GM12875 (cell line): ENCODE measurements at regions not wholly inside any gene's neighbourhood (a gene's known extent, or its start where the extent isn't known, plus 50 kb on each side); places are given as distances from the start of the nearest gene placed in this dataset.

Source experiments
- H3K4me3 ChIP-seq: one replicate; pipeline ENCODE4 v1.5.1; 2011; ENCODE audit warnings: low read depth, low read length, control low read depth
- TF ChIP-seq, protein P1 (sequence below): IDR thresholded peaks from 2 replicates; pipeline ENCODE4 v1.5.1; 2011; ENCODE audit warnings: low read depth, mild to moderate bottlenecking, control low read depth, inconsistent platforms, low read length, moderate library complexity, borderline replicate concordance; ENCODE audit not compliant: insufficient read depth

DNA sequence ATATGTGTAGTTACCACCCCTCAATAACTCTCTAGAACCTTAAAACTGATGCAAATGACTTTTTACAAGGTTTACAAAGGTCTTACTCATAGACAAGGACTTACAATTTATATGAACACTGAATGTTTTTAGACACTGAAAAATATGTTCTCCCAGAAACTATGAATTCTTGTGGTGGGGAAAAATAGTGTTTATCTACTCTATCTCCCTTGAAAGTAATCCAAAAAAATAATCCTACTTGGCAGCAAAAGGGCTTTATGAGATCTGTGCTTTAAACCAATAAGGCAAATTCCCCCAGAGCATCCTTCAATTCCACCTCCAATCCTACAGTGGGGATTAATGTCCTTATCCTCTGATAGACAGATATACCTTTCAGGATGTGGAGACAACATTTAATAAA, 1984.1 kb upstream of the RAG2 start:
- H3K4me3 ChIP-seq, result no peak overlapping the region
- TF ChIP-seq, protein P1, sequence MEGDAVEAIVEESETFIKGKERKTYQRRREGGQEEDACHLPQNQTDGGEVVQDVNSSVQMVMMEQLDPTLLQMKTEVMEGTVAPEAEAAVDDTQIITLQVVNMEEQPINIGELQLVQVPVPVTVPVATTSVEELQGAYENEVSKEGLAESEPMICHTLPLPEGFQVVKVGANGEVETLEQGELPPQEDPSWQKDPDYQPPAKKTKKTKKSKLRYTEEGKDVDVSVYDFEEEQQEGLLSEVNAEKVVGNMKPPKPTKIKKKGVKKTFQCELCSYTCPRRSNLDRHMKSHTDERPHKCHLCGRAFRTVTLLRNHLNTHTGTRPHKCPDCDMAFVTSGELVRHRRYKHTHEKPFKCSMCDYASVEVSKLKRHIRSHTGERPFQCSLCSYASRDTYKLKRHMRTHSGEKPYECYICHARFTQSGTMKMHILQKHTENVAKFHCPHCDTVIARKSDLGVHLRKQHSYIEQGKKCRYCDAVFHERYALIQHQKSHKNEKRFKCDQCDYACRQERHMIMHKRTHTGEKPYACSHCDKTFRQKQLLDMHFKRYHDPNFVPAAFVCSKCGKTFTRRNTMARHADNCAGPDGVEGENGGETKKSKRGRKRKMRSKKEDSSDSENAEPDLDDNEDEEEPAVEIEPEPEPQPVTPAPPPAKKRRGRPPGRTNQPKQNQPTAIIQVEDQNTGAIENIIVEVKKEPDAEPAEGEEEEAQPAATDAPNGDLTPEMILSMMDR, result no peak

DNA sequence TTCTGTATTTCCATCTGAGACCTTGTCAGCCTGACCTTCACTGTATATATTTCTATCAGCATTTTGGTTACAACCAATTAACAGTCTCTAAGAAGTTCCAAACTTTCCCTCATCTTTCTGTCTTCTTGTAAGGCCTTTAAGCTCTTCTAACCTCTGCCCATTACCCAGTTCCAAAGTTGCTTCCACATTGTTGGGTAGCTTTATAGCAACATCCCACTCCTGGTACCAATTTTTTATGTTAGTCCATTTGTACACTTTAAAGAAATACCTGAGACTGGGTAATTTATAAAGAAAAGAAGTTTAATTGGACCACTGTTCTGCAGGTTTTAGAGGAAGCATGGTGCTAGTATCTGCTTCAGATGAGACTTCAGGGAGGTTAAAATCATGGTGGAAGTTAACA, 1979.7 kb upstream of the RAG2 start:
- TF ChIP-seq, protein P1, result no peak
- no peak overlapping the region for H3K4me3 ChIP-seq

DNA sequence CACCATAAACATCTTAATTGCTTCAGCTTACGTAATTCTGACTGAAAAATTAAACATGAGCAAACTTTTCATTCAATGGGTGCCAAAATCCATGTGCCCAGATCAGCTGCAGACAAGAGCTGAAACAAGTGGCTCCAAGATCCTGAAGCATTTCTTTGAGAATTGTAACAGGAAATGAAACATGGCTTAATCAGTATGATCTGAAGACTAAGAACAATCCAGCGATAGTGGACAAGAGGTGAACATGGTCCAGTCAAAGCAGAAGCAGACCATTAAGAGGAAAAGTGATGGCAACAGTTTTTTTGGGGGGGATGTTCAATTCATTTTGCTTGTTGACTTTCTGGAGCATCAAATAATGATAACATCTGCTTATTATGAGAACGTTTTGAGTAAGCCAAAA, 1964.5 kb upstream of the RAG2 start:
- no peak overlapping the region for H3K4me3 ChIP-seq
- TF ChIP-seq, protein P1, result no peak

DNA sequence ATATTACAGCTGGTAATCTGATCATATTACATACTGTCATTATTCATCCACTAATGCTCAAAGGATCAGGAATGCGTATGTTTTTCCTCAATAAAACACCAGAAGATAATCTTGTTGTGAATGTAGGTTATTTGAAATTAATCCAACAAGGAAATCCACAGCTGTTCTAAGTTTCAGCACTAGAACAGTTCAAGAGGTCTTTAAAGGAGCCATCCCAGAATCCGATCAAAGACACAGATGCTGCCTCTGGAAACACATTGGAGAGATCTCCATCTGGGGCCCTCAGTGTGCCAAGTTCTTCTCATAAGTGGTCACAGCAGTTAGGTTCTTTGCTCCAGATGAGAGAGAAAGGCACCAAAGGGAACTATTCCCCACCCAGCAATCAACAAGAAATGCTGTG, 1955.1 kb upstream of the RAG2 start:
- TF ChIP-seq, protein P1, result no peak
- H3K4me3 ChIP-seq, result no peak overlapping the region

DNA sequence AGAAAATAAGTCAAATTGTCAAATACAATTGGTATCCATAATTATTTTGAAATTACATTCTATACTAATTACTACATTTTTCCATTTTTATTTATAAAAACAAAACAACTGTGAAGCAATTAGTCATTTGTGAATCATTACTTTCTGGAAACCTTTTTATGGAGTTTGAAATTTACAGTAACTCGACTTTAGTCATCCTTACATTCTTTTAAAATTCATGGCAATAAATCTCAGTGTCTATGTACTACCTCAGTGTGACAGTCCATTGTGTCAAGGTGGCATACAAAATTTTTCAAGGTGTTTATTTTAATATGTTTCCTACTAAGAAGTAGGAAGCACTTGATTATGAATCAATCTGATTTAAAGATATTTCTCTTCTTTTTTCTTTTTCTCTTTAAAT, 1949.4 kb upstream of the RAG2 start:
- TF ChIP-seq, protein P1, result no peak

DNA sequence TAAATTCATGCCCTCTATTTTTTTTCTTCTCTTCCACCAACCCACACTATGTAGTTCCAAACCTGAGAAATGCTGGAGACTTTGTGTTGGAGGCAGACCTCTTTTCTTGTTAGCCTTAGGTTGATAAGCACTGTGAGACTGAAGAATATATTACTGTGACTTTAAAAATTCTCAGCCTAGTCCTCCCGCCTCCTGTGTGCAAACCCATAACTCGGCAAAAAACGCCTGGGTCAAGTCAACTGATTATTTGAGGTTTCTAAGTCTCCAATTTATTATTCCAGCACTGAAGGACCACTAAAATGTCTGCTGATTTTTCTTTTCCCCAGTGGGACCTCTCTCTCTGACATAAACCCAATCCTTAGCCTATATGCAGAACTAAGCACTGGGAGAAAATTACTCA, 1946.0 kb upstream of the RAG2 start:
- no peak overlapping the region for H3K4me3 ChIP-seq
- TF ChIP-seq, protein P1, result no peak

More for the DNA sequence above, 1949.4 kb upstream of the RAG2 start:
- H3K4me3 ChIP-seq, result no peak overlapping the region

DNA sequence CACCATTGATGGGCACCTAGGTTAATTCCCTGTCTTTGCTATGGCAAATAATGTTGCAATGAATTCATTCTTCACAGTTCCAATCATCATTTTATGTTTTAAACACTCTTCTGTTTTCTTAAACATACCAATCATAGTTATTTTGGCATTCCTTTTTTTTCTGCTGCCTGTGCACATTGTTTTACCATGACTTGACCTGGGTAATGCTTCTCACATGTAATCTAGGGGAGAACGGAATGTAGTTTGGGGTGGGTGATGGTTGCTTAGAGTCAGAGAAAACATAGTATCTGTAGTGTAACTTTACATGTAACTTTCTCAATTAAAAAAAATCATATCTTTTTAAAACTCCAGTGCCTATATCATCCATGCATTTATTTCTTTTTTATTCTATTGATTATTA, 1945.3 kb upstream of the RAG2 start:
- TF ChIP-seq, protein P1, result no peak
- H3K4me3 ChIP-seq, result no peak overlapping the region
